ENCODE measurements at regions not wholly inside any gene's neighbourhood (a gene's known extent, or its start where the extent isn't known, plus 50 kb on each side); places are given as distances from the start of the nearest gene placed in this dataset.

DNA sequence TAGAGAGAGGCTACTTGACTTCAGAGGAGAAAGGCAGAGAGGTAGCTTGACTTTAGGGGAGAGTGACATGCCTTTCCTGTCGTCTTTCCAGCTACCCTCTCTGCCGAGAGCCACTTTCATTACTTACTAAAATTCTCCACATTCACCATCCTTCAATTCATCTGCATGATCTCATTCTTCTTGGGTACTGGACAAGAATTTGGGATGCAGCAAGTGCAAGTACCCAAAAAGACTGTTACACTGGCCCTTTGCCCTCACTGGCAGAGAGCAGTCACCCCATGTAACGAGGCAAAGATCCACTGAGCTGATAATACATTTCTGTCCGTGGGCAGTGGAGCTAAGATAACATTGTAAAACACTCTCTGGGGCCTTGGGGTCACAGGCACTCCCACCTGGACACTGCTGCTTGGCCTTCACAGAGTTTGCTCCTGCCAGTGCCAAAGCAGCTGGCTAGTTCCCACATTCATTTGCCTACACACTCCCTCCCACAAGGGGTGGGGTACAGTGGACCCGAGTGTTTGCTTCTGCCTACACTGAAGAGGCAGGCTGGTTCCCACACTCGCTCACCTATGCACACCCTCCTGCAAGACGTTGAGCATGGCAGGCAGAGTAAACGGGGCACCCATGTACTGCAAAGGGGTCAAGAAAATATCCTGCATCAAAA lies 1276.9 kb upstream of the PCDH9 start:
- no peak for DNase-seq
- H3K36me3 Mint-ChIP-seq (ENCODE audit: insufficient read depth, unreplicated experiment), result no peaks in the 10 kb centered on the region
- H3K9me3 Mint-ChIP-seq (ENCODE audit: unreplicated experiment), result no peaks in the 10 kb centered on the region
- Histone ChIP-seq H3K36me3 (ENCODE audit: control insufficient read depth, insufficient read depth, low read length) (no peaks in the 10 kb centered on the region), H3K4me3 (ENCODE audit: low read depth, low read length) (no peak overlapping the region), H3K9me3 (no peaks in the 10 kb centered on the region), H3K4me1 (no peaks in the 10 kb centered on the region), H3K27me3 (replicated peaks; ENCODE audit: control insufficient read depth, insufficient read depth, low read length) (no peaks in the 10 kb centered on the region)
- H3K4me1 Mint-ChIP-seq (ENCODE audit: low read depth, unreplicated experiment), result no peaks in the 10 kb centered on the region
- POLR2A ChIA-PET, result no interaction called here
- no peak overlapping the region for H3K27ac Mint-ChIP-seq (ENCODE audit: unreplicated experiment)
- no TSS peak for BruUV-seq (replicated peaks)
- H3K4me3 Mint-ChIP-seq (ENCODE audit: unreplicated experiment), result no peak overlapping the region
- TF ChIP-seq, protein P1, sequence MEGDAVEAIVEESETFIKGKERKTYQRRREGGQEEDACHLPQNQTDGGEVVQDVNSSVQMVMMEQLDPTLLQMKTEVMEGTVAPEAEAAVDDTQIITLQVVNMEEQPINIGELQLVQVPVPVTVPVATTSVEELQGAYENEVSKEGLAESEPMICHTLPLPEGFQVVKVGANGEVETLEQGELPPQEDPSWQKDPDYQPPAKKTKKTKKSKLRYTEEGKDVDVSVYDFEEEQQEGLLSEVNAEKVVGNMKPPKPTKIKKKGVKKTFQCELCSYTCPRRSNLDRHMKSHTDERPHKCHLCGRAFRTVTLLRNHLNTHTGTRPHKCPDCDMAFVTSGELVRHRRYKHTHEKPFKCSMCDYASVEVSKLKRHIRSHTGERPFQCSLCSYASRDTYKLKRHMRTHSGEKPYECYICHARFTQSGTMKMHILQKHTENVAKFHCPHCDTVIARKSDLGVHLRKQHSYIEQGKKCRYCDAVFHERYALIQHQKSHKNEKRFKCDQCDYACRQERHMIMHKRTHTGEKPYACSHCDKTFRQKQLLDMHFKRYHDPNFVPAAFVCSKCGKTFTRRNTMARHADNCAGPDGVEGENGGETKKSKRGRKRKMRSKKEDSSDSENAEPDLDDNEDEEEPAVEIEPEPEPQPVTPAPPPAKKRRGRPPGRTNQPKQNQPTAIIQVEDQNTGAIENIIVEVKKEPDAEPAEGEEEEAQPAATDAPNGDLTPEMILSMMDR (IDR thresholded peaks at IDR 0.05; ENCODE audit: insufficient read depth in 1 of 2, low read depth in 1 of 2, low read length in 1 of 2, severe bottlenecking in 1 of 2, unreplicated experiment in 1 of 2), result no peak
- CTCF ChIA-PET, result no interaction called here
- H3K27me3 Mint-ChIP-seq (ENCODE audit: insufficient read depth, unreplicated experiment), result no peaks in the 10 kb centered on the region
- intact Hi-C loops (cut with micrococcal nuclease; ENCODE audit: unreplicated experiment), result no loop called here

DNA sequence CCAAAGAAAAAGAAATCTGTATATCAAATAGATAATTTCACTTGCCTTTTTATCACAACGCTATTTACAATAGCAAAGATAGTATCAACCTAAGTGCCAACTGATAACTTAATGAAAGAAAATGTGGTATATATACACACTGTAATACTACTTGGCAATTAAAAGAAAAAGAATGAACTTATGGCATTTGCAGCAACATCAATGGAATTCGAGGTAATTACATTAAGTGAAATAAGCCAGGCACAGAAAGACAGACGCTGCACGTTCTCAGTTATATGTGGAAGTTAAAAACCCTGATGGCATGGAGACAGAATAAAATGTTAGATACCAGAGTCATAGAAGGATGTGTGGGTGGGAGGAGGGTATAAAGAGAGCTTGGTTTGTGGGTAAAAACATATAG lies 1260.5 kb upstream of the PCDH9 start:
- no TSS peak for BruUV-seq (replicated peaks)
- Mint-ChIP-seq H3K4me1 (ENCODE audit: low read depth, unreplicated experiment) (no peaks in the 10 kb centered on the region), H3K36me3 (ENCODE audit: insufficient read depth, unreplicated experiment) (no peaks in the 10 kb centered on the region), H3K27me3 (ENCODE audit: insufficient read depth, unreplicated experiment) (peaks cover 2% of the 10 kb centered on the region), H3K4me3 (ENCODE audit: unreplicated experiment) (no peak overlapping the region), H3K9me3 (ENCODE audit: unreplicated experiment) (no peaks in the 10 kb centered on the region), H3K27ac (ENCODE audit: unreplicated experiment) (no peak overlapping the region)
- Histone ChIP-seq H3K4me3 (ENCODE audit: low read depth, low read length) (no peak overlapping the region), H3K36me3 (ENCODE audit: control insufficient read depth, insufficient read depth, low read length) (no peaks in the 10 kb centered on the region), H3K27me3 (replicated peaks; ENCODE audit: control insufficient read depth, insufficient read depth, low read length) (no peaks in the 10 kb centered on the region), H3K9me3 (no peaks in the 10 kb centered on the region), H3K4me1 (no peaks in the 10 kb centered on the region)
- POLR2A ChIA-PET, result no interaction called here
- CTCF ChIA-PET, result no interaction called here
- TF ChIP-seq, protein P1 (IDR thresholded peaks at IDR 0.05; ENCODE audit: insufficient read depth in 1 of 2, low read depth in 1 of 2, low read length in 1 of 2, severe bottlenecking in 1 of 2, unreplicated experiment in 1 of 2), result no peak
- no peak for DNase-seq
- intact Hi-C loops (cut with micrococcal nuclease; ENCODE audit: unreplicated experiment), result loop anchor here (10.0 kb wide), 1 partner anchor 186 kb away; no protein-coding TSS in a partner anchor

DNA sequence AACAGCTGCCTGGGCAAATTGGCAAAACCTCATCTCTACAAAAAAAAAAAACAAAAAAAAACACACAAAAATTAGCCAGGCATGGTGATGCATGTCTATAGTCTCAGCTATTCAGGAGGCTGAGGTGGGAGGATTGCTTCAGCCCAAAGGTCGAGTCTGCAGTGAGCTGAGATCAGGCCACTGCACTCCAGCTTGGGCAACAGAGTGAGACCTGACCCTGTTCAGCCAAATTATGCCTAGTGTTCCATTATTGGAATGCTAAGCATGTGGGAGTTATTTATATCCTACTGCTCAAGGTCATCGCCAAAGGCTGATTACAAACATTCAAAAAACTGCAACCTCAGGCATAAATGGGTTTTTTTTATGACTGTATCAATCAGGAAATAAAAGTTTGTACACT lies 1251.0 kb upstream of the PCDH9 start:
- Histone ChIP-seq H3K9me3 (no peaks in the 10 kb centered on the region), H3K4me3 (ENCODE audit: low read depth, low read length) (no peak overlapping the region), H3K27me3 (replicated peaks; ENCODE audit: control insufficient read depth, insufficient read depth, low read length) (no peaks in the 10 kb centered on the region), H3K4me1 (no peaks in the 10 kb centered on the region), H3K36me3 (ENCODE audit: control insufficient read depth, insufficient read depth, low read length) (no peaks in the 10 kb centered on the region)
- POLR2A ChIA-PET, result no interaction called here
- Mint-ChIP-seq H3K4me3 (ENCODE audit: unreplicated experiment) (no peak overlapping the region), H3K36me3 (ENCODE audit: insufficient read depth, unreplicated experiment) (no peaks in the 10 kb centered on the region), H3K27ac (ENCODE audit: unreplicated experiment) (no peak overlapping the region), H3K4me1 (ENCODE audit: low read depth, unreplicated experiment) (no peaks in the 10 kb centered on the region), H3K9me3 (ENCODE audit: unreplicated experiment) (no peaks in the 10 kb centered on the region), H3K27me3 (ENCODE audit: insufficient read depth, unreplicated experiment) (peaks cover 5% of the 10 kb centered on the region)
- intact Hi-C loops (cut with micrococcal nuclease; ENCODE audit: unreplicated experiment), result no loop called here
- CTCF ChIA-PET, result no interaction called here
- BruUV-seq (replicated peaks), result no TSS peak
- TF ChIP-seq, protein P1 (IDR thresholded peaks at IDR 0.05; ENCODE audit: insufficient read depth in 1 of 2, low read depth in 1 of 2, low read length in 1 of 2, severe bottlenecking in 1 of 2, unreplicated experiment in 1 of 2), result no peak
- no peak for DNase-seq

All from Caco-2 (cell line).